ENCODE measurements at regions not wholly inside any gene's neighbourhood (a gene's known extent, or its start where the extent isn't known, plus 50 kb on each side); places are given as distances from the start of the nearest gene placed in this dataset.
A peak's percentile ranks its signal among the peaks of the same experiment; 100 is the strongest.

- H3K36me3 ChIP-seq (ENCODE audit: control insufficient read depth in 4 of 4, insufficient read depth in 4 of 4, low read length in 4 of 4), result no peaks in the 10 kb centered on the region
- WGBS, 2 donors, result 55 to 73% methylated on average over 2 of the region's 2 CpGs
- H3K4me1 ChIP-seq (ENCODE audit: control insufficient read depth in 5 of 5, insufficient read depth in 5 of 5, low read length in 5 of 5), result peaks cover 0 to 20% (median 13%) of the 10 kb centered on the region in 5 donors
- no peak overlapping the region for H3K4me3 ChIP-seq
- no peak overlapping the region for H3K9ac ChIP-seq (ENCODE audit: insufficient read depth in 1 of 2, low read length in 2 of 2)
- H3K27ac ChIP-seq (ENCODE audit: low read depth in 1 of 2, low read length in 1 of 2), result no peak overlapping the region
- no peaks in the 10 kb centered on the region for H3K9me3 ChIP-seq (ENCODE audit: control insufficient read depth in 4 of 4, insufficient read depth in 3 of 4, low read length in 3 of 4)
- ATAC-seq (ENCODE audit: insufficient read depth, low FRiP score), result no peak
- H3K27me3 ChIP-seq (ENCODE audit: control insufficient read depth in 3 of 3, insufficient read depth in 3 of 3, low read length in 2 of 3), result no peaks in the 10 kb centered on the region
- peak in 1 of 3 donors; percentile 21 for DNase-seq
- TF ChIP-seq CTCF (IDR thresholded peaks at IDR 0.05; ENCODE audit: control extremely low read depth, extremely low read depth), result no peak
These were observed 409.2 kb upstream of the KLF4 start for GRCh38 chr9:107898761-107899160.

- no peaks in the 10 kb centered on the region for H3K9me3 ChIP-seq (ENCODE audit: control insufficient read depth in 4 of 4, insufficient read depth in 3 of 4, low read length in 3 of 4)
- ATAC-seq (ENCODE audit: insufficient read depth, low FRiP score) (no peak), DNase-seq (no peak)
- no peaks in the 10 kb centered on the region for H3K36me3 ChIP-seq (ENCODE audit: control insufficient read depth in 4 of 4, insufficient read depth in 4 of 4, low read length in 4 of 4)
- no peaks in the 10 kb centered on the region for H3K27me3 ChIP-seq (ENCODE audit: control insufficient read depth in 3 of 3, insufficient read depth in 3 of 3, low read length in 2 of 3)
- WGBS, 2 donors, result 100% methylated on average over 1 of the region's 1 CpG
- H3K9ac ChIP-seq (ENCODE audit: insufficient read depth in 1 of 2, low read length in 2 of 2), result no peak overlapping the region
- H3K4me1 ChIP-seq (ENCODE audit: control insufficient read depth in 5 of 5, insufficient read depth in 5 of 5, low read length in 5 of 5), result peaks cover 0 to 20% (median 13%) of the 10 kb centered on the region in 5 donors
- TF ChIP-seq CTCF (IDR thresholded peaks at IDR 0.05; ENCODE audit: control extremely low read depth, extremely low read depth), result no peak
- no peak overlapping the region for H3K4me3 ChIP-seq
- H3K27ac ChIP-seq (ENCODE audit: low read depth in 1 of 2, low read length in 1 of 2), result no peak overlapping the region
These were observed 407.0 kb upstream of the KLF4 start for GRCh38 chr9:107896544-107896943.

GRCh38 chr9:107895501-107896001, 406.0 kb upstream of the KLF4 start:
- 75 to 81% methylated on average over 8 of the region's 8 CpGs for WGBS, 2 donors
- Histone ChIP-seq H3K9me3 (ENCODE audit: control insufficient read depth in 4 of 4, insufficient read depth in 3 of 4, low read length in 3 of 4) (peaks cover 0 to 5% (median 0%) of the 10 kb centered on the region in 4 donors), H3K9ac (ENCODE audit: insufficient read depth in 1 of 2, low read length in 2 of 2) (no peak overlapping the region), H3K27ac (ENCODE audit: low read depth in 1 of 2, low read length in 1 of 2) (no peak overlapping the region), H3K27me3 (ENCODE audit: control insufficient read depth in 3 of 3, insufficient read depth in 3 of 3, low read length in 2 of 3) (no peaks in the 10 kb centered on the region), H3K36me3 (ENCODE audit: control insufficient read depth in 4 of 4, insufficient read depth in 4 of 4, low read length in 4 of 4) (no peaks in the 10 kb centered on the region), H3K4me1 (ENCODE audit: control insufficient read depth in 5 of 5, insufficient read depth in 5 of 5, low read length in 5 of 5) (peaks cover 0 to 20% (median 13%) of the 10 kb centered on the region in 5 donors), H3K4me3 (no peak overlapping the region)
- ATAC-seq (ENCODE audit: insufficient read depth, low FRiP score) (no peak), DNase-seq (peak; percentile 33 to 76 (median 75))
- no peak for TF ChIP-seq CTCF (IDR thresholded peaks at IDR 0.05; ENCODE audit: control extremely low read depth, extremely low read depth)
